Fibroblast of the aortic adventitia (primary cell): ENCODE measurements at regions not wholly inside any gene's neighbourhood (a gene's known extent, or its start where the extent isn't known, plus 50 kb on each side); places are given as distances from the start of the nearest gene placed in this dataset.

ENCODE experiments used
- DNase-seq: peaks from one replicate; pipeline ENCODE4 v3.0.0-alpha.2; 2010; ENCODE audit warnings: low read depth
- H3K4me3 ChIP-seq: 2 replicates; pipeline ENCODE4 v1.5.1; 2011; ENCODE audit warnings: low read depth, mild to moderate bottlenecking, control low read depth, low read length, moderate library complexity
- TF ChIP-seq, protein P1 (sequence below): IDR thresholded peaks from 2 replicates; pipeline ENCODE4 v1.5.1; 2011; ENCODE audit warnings: mild to moderate bottlenecking, low read length, control low read depth, inconsistent platforms; ENCODE audit not compliant: insufficient read depth

DNA sequence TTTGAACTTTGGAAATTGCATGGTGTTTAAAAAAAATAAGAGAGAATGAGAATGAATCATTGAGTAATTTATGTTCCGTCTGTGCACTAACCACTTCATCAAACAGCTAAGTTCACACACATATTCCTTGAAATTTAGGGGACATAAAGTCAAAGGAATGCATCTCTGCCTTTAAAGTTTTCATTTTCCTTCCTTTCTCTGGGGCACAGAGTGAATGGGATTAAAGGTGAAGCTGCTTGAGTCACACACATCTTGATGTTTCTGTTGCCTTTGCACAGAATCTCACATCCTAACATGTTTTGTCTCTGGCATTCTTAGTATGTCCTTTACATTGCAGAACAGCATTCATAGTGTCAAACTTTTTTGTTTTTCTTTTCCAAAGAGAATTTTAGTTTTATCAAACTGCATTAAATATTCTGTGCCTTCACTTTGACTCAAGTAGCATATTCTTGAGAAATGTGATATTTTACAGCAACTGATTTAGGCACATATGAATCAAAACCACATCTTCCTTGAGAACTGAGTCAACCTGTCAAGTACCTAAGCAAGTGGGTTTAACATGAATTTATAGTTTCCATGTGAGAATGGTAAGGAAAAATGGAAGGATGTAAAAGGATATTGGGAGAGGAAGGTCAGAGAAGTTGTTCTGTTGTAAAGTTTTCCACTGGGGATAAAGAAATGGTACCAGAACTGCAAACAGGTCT lies 169.1 kb upstream of the THUMPD2 start:
- TF ChIP-seq, protein P1, sequence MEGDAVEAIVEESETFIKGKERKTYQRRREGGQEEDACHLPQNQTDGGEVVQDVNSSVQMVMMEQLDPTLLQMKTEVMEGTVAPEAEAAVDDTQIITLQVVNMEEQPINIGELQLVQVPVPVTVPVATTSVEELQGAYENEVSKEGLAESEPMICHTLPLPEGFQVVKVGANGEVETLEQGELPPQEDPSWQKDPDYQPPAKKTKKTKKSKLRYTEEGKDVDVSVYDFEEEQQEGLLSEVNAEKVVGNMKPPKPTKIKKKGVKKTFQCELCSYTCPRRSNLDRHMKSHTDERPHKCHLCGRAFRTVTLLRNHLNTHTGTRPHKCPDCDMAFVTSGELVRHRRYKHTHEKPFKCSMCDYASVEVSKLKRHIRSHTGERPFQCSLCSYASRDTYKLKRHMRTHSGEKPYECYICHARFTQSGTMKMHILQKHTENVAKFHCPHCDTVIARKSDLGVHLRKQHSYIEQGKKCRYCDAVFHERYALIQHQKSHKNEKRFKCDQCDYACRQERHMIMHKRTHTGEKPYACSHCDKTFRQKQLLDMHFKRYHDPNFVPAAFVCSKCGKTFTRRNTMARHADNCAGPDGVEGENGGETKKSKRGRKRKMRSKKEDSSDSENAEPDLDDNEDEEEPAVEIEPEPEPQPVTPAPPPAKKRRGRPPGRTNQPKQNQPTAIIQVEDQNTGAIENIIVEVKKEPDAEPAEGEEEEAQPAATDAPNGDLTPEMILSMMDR = no peak
- peak; percentile 18 for DNase-seq
- H3K4me3 ChIP-seq = no peak overlapping the region

DNA sequence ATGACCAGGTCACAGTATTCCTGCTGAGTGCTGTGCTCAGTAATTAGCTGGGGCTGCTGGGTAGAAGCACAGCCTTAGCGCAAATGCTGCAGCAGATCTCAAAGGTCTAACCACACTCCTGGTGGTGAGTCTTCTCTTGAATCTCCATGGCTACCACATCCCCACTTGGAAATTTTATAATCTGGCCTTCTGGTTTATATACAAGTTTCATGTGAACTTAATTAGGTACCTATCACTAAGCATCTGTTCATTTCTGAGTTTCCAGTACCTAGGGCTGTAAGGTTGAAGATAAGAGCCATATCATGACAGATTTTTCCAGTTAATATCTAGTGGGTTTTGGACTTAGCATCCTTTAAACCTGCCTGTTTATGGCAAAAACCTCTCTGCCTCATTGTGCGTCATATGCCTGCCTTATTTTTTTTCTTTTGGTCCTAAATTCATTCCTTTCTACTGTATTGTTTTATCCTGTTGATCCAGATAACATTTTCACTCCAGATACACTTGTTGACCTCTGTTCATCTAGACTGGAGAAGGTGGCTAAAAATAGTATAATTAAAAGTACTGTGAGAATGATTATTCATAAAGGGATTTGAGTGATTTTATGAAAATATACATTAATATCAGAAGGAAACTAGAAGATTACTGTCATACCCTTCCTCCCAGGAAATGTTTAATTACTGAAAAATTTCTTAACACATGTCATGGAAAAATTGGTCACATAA lies 168.4 kb upstream of the THUMPD2 start:
- no peak for DNase-seq
- H3K4me3 ChIP-seq = no peak overlapping the region
- TF ChIP-seq, protein P1 = no peak

DNA sequence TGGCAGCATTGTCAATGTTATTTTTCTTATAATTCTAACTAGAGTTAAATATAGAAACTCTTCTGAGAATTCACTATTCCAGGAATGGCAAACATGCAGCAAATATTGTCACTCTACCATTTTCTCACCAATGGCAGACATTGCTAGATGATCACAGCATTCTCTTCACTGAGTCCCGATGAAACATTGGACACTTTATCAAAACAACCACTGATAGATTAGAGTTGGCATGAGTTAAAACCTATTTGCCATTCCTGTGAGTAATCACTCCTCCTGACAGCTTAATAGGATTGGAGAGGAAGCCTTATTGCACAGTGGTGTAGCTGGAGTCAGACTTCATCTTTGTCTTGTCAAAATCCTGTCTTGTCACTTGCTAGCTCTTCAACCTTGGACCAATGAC lies 163.9 kb upstream of the THUMPD2 start:
- DNase-seq = peak; percentile 49
- TF ChIP-seq, protein P1 = no peak
- H3K4me3 ChIP-seq = no peak overlapping the region

DNA sequence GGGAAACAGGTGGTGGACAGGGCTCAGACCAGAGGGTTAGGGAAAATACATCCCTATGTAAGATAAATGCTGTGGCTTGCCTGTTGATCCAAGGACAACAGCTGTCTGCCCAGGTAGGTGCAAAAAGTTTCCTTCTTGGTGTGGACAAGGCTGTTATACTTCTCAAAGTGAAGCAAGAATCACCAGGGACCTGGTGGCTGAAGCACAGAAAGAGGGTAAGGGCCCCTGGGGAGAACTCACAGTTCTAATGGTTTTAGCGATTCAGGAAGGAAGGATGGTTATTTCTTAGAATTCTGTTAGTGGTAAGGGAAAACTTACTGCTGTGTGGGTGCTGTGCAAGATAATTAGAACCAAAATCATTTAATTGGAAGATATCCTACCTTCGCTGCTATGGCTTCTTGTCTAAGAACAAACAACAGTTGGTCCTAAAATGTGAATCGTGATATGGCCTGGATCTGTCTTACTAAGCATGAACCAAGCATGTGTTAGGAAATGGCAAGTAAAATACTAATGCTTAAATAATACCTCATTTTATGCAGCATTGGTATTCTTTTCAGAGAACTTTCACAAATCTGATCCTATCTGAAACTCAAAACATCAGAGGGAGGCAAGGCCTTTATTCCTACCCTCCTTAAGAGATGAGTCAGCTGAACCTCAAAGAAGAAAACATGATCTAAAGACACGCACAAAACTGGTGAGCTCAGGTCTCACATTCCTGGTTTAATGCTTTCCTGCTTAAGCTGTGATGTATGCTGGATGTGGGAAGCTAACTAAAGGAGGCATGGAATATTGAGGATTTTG lies 159.2 kb upstream of the THUMPD2 start:
- no peak overlapping the region for H3K4me3 ChIP-seq
- TF ChIP-seq, protein P1 = no peak
- DNase-seq = peak; percentile 66

DNA sequence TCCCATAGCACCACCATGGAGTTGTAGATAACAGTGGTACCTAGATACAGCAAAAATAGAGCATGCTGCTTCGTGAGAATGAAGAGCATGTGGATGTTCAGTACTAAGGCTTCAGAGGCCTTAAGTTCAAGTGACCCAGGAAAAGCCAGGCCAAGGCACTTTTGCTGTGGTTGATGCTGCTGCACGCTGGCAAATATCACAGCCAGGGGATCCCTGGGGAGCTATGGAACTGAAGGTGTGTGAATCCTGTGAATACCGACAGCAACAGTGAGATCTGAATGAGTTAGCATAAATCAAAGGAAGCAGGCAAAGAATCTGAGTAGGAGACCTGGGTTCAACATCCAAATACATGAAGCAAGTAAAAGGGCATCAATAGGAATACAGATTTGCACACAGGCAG lies 158.6 kb upstream of the THUMPD2 start:
- no peak overlapping the region for H3K4me3 ChIP-seq
- DNase-seq = no peak
- TF ChIP-seq, protein P1 = no peak

DNA sequence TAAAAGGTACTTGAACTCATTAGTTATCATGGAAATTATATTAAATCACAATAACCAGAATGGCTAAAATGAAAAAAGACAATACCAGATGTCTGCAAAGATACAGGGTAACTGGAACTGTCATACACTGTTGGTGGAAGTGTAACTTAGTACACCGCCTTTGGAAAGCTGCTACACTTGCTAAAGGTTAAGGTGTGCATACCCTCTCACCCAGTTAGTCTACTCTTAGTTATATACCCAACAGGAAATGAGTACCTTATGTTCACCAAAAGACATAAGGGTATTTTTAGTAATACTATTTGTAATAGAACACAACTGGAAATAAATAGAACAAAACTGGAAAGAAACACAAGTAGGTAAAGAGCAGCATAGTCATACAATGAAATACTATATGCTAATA lies 155.8 kb upstream of the THUMPD2 start:
- no peak for DNase-seq
- H3K4me3 ChIP-seq = no peak overlapping the region
- TF ChIP-seq, protein P1 = no peak
